Activated CD8-positive, alpha-beta T cell treated with anti-CD3 and anti-CD28 coated beads for 36 hours (primary cell): ENCODE measurements at regions not wholly inside any gene's neighbourhood (a gene's known extent, or its start where the extent isn't known, plus 50 kb on each side); places are given as distances from the start of the nearest gene placed in this dataset.

ENCODE experiments used
- ATAC-seq: fragments of 200-7000 bp; cut with Tn5 transposase; one replicate; pipeline ENCODE4 v1.10.0; 2021; ENCODE audit warnings: mild to moderate bottlenecking, moderate library complexity
- CTCF ChIA-PET: fragments of 350-600 bp; sonication (Branson Sonifier 250); formaldehyde crosslinking; loops from one replicate; lab custom pipeline; 2021; ENCODE audit warnings: antibody characterized with exemption; lab: Charles Lee
- POLR2A ChIA-PET: fragments of 350-600 bp; sonication (Branson Sonifier 250); formaldehyde crosslinking; loops from one replicate; lab custom pipeline; 2021; ENCODE audit warnings: antibody characterized with exemption; lab: Charles Lee
- DNase-seq: peaks from one replicate; pipeline ENCODE4 v3.0.0-alpha.2; 2020
- H3K27ac Mint-ChIP-seq: one replicate; pipeline ENCODE4 v1.8.0; 2021; ENCODE audit warnings: mild to moderate bottlenecking, mixed read lengths
- H3K27me3 Mint-ChIP-seq: one replicate; pipeline ENCODE4 v1.8.0; 2021; ENCODE audit warnings: mixed read lengths
- H3K36me3 Mint-ChIP-seq: one replicate; pipeline ENCODE4 v1.8.0; 2021; ENCODE audit warnings: low read depth, mixed read lengths
- H3K4me1 Mint-ChIP-seq: one replicate; pipeline ENCODE4 v1.8.0; 2021; ENCODE audit warnings: low read depth, mixed read lengths
- H3K4me3 Mint-ChIP-seq: one replicate; pipeline ENCODE4 v1.8.0; 2021; ENCODE audit warnings: mild to moderate bottlenecking, moderate library complexity, mixed read lengths
- H3K9me3 Mint-ChIP-seq: one replicate; pipeline ENCODE4 v1.8.0; 2021; ENCODE audit warnings: mixed read lengths
- CTCF ChIP-seq: fragments of 200-600 bp; IDR thresholded peaks from one replicate; pipeline ENCODE4 v1.8.0; 2022; ENCODE audit warnings: antibody characterized with exemption, mild to moderate bottlenecking
- intact Hi-C: fragments of 100-400 bp; cut with micrococcal nuclease; formaldehyde crosslinking; loops from one replicate; pipeline ENCODE4 v1.10.0; 2022

DNA sequence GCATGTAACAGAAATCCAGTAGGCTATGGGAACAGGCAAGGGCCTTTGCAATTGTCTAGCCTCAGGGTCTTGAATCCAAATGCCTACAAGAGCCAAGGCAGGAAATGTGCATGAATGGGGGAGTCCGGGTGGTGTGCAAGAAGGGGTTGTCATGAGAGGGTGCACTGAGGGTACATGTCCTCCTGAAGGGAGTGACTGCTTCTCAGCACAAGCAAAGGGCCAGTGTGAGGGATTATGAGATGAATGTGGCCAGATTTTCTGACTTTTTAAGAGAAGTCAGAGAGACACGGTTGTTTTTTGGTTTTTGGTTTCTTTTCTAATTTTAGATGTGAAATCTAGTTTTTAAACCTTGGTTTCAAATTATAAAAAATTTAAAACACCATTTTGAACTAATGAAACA lies 76.5 kb upstream of the LSM6 start:
- H3K27ac Mint-ChIP-seq = no peak overlapping the region
- H3K4me1 Mint-ChIP-seq = no peaks in the 10 kb centered on the region
- peaks cover 10% of the 10 kb centered on the region for H3K27me3 Mint-ChIP-seq
- H3K36me3 Mint-ChIP-seq = no peaks in the 10 kb centered on the region
- no peak for DNase-seq
- TF ChIP-seq CTCF = no peak
- no peak overlapping the region for H3K4me3 Mint-ChIP-seq
- intact Hi-C loops = no loop called here
- POLR2A ChIA-PET = interaction anchor here (0.6 kb wide), 1 partner anchor 1168 kb away, joined by 3 read pairs; no protein-coding TSS in a partner anchor
- H3K9me3 Mint-ChIP-seq = no peaks in the 10 kb centered on the region
- CTCF ChIA-PET = no interaction called here
- ATAC-seq = no peak

- CTCF ChIA-PET = no interaction called here
- H3K36me3 Mint-ChIP-seq = no peaks in the 10 kb centered on the region
- POLR2A ChIA-PET = no interaction called here
- TF ChIP-seq CTCF = no peak
- H3K27ac Mint-ChIP-seq = no peak overlapping the region
- no peaks in the 10 kb centered on the region for H3K9me3 Mint-ChIP-seq
- ATAC-seq (no peak), DNase-seq (no peak)
- peaks cover 11% of the 10 kb centered on the region for H3K27me3 Mint-ChIP-seq
- H3K4me1 Mint-ChIP-seq = no peaks in the 10 kb centered on the region
- intact Hi-C loops = no loop called here
- no peak overlapping the region for H3K4me3 Mint-ChIP-seq
These were observed 77.1 kb upstream of the LSM6 start for GRCh38 chr4:146098397-146098796.

DNA sequence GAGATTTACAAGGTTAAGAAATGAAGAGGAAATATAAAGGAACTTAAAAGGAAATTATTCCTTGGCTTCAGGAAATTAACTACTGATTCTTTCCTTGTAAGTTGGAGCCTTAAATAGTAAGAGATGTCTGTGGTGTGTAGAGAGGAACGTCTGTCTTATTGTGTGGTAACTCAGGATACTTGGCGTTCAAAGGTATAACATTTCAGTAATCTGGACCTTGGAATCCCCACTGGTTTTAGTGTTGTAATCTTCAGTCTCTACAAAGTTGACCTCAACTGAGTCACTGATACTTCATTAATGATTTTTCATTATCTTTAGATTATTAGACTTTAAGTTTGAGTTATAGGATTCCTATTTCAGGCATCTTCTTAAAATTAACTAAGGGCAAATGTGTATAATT lies 79.1 kb upstream of the LSM6 start:
- no peak for TF ChIP-seq CTCF
- no peak for ATAC-seq
- H3K9me3 Mint-ChIP-seq = no peaks in the 10 kb centered on the region
- H3K27ac Mint-ChIP-seq = no peak overlapping the region
- H3K27me3 Mint-ChIP-seq = peaks cover 6% of the 10 kb centered on the region
- H3K4me1 Mint-ChIP-seq = no peaks in the 10 kb centered on the region
- no peaks in the 10 kb centered on the region for H3K36me3 Mint-ChIP-seq
- intact Hi-C loops = no loop called here
- no peak for DNase-seq
- no peak overlapping the region for H3K4me3 Mint-ChIP-seq
- ChIA-PET POLR2A (no interaction called here), CTCF (interaction anchor here (1.4 to 2.2 kb wide), 4 partner anchors 19 to 79 kb away, joined by 3 to 9 read pairs (median 5); partner anchors contain the start of gene LSM6)

- Mint-ChIP-seq H3K9me3 (no peaks in the 10 kb centered on the region), H3K27ac (no peak overlapping the region), H3K27me3 (peaks cover 5% of the 10 kb centered on the region), H3K36me3 (no peaks in the 10 kb centered on the region), H3K4me3 (no peak overlapping the region), H3K4me1 (no peaks in the 10 kb centered on the region)
- ChIA-PET CTCF (interaction anchor here (0.6 to 2.2 kb wide), 19 partner anchors 10 to 1001 kb away, joined by 3 to 21 read pairs (median 4); partner anchors contain the start of gene LSM6), POLR2A (no interaction called here)
- intact Hi-C loops = no loop called here
- no peak for ATAC-seq
- no peak for TF ChIP-seq CTCF
- DNase-seq = no peak
These were observed 79.7 kb upstream of the LSM6 start for GRCh38 chr4:146095860-146096259.

GRCh38 chr4:146095091-146095690 lies 80.3 kb upstream of the LSM6 start:
- peak; percentile 89 for TF ChIP-seq CTCF
- intact Hi-C loops = no loop called here
- Mint-ChIP-seq H3K4me1 (no peaks in the 10 kb centered on the region), H3K36me3 (no peaks in the 10 kb centered on the region), H3K9me3 (no peaks in the 10 kb centered on the region), H3K27me3 (peaks cover 5% of the 10 kb centered on the region), H3K4me3 (no peak overlapping the region), H3K27ac (no peak overlapping the region)
- DNase-seq (peak; percentile 55), ATAC-seq (no peak)
- ChIA-PET POLR2A (no interaction called here), CTCF (interaction anchor here (0.6 to 2.2 kb wide), 20 partner anchors 10 to 1002 kb away, joined by 3 to 21 read pairs (median 4); partner anchors contain the start of gene LSM6)
